SU-DHL-6 (cell line): ENCODE measurements at regions not wholly inside any gene's neighbourhood (a gene's known extent, or its start where the extent isn't known, plus 50 kb on each side); places are given as distances from the start of the nearest gene placed in this dataset.

Experiments used
- H2AFZ ChIP-seq: fragments of 200-600 bp; sonication (generic); 2 replicates; pipeline ENCODE4 v1.6.1; 2014; ENCODE audit warnings: low read depth, mild to moderate bottlenecking, moderate library complexity, mixed read lengths, antibody characterized with exemption, low read length; ENCODE audit not compliant: severe bottlenecking
- H3F3A ChIP-seq: fragments of 200-600 bp; shearing (Covaris generic); 2 replicates; pipeline ENCODE4 v1.6.0; 2016; ENCODE audit warnings: antibody characterized with exemption, mild to moderate bottlenecking; ENCODE audit not compliant: insufficient read depth
- H3K27ac ChIP-seq: fragments of 200-600 bp; sonication (generic); 2 replicates; pipeline ENCODE4 v1.5.1; 2016; ENCODE audit warnings: low read depth, mild to moderate bottlenecking, low read length, moderate library complexity, mixed read lengths
- H3K27me3 ChIP-seq: fragments of 200-600 bp; sonication (generic), shearing (Covaris generic); 2 replicates; pipeline ENCODE4 v1.6.0; 2014; ENCODE audit warnings: mild to moderate bottlenecking, low read length
- H3K36me3 ChIP-seq: fragments of 200-600 bp; sonication (generic); 2 replicates; pipeline ENCODE4 v1.6.1; 2014; ENCODE audit warnings: mild to moderate bottlenecking, low read length, mixed read lengths
- H3K4me2 ChIP-seq: fragments of 300-600, 200-600 bp; shearing (Covaris generic), sonication (generic); 2 replicates; pipeline ENCODE4 v1.6.0; 2014; ENCODE audit warnings: low read length, low read depth, mild to moderate bottlenecking; ENCODE audit not compliant: poor library complexity, severe bottlenecking
- H3K4me3 ChIP-seq: fragments of 200-600 bp; sonication (generic); 2 replicates; pipeline ENCODE4 v1.5.1; 2014; ENCODE audit warnings: antibody characterized with exemption, low read length, mild to moderate bottlenecking, mixed read lengths; ENCODE audit not compliant: insufficient read depth, poor library complexity, severe bottlenecking
- H3K79me2 ChIP-seq: fragments of 200-600 bp; sonication (generic); 2 replicates; pipeline ENCODE4 v1.6.1; 2014; ENCODE audit warnings: mild to moderate bottlenecking, low read length, moderate library complexity; ENCODE audit not compliant: insufficient read depth
- H3K9ac ChIP-seq: fragments of 200-600 bp; sonication (generic); 2 replicates; pipeline ENCODE4 v1.7.0; 2014; ENCODE audit warnings: mild to moderate bottlenecking, low read length
- H3K9me2 ChIP-seq: fragments of 200-600 bp; sonication (generic); replicated peaks from 2 replicates; pipeline ENCODE4 v1.6.1; 2014; ENCODE audit warnings: low read length; ENCODE audit not compliant: insufficient read depth
- H3K9me3 ChIP-seq: fragments of 200-600 bp; sonication (generic); 2 replicates; pipeline ENCODE4 v1.6.1; 2014; ENCODE audit warnings: low read length, mixed read lengths; ENCODE audit not compliant: insufficient read depth
- H4K20me1 ChIP-seq: fragments of 200-600 bp; sonication (generic); 2 replicates; pipeline ENCODE4 v1.6.1; 2014; ENCODE audit warnings: low read depth, mild to moderate bottlenecking, antibody characterized with exemption, low read length, moderate library complexity, mixed read lengths
- CTCF ChIP-seq: fragments of 200-600 bp; sonication (generic); IDR thresholded peaks from one replicate; pipeline ENCODE4 v1.5.1; 2017; ENCODE audit warnings: antibody characterized with exemption, mild to moderate bottlenecking, low read length, moderate library complexity; ENCODE audit not compliant: insufficient read depth, poor library complexity, severe bottlenecking
- EZH2phosphoT487 ChIP-seq: fragments of 200-600 bp; sonication (generic), shearing (Covaris generic); conservative IDR thresholded peaks from 2 replicates; pipeline ENCODE4 v1.6.1; 2018; ENCODE audit warnings: mild to moderate bottlenecking, antibody characterized with exemption, low read length, moderate library complexity, mixed read lengths

- TF ChIP-seq EZH2phosphoT487 = no peak
- Histone ChIP-seq H3K9me2 (no peaks in the 10 kb centered on the region), H3K27ac (no peak overlapping the region), H3K79me2 (no peaks in the 10 kb centered on the region), H3K9me3 (no peaks in the 10 kb centered on the region), H3K36me3 (no peaks in the 10 kb centered on the region), H3K4me3 (no peak overlapping the region), H3K9ac (no peak overlapping the region), H3K27me3 (no peaks in the 10 kb centered on the region), H3F3A (no peaks in the 10 kb centered on the region), H4K20me1 (no peaks in the 10 kb centered on the region), H3K4me2 (no peak overlapping the region), H2AFZ (no peak overlapping the region)
Observed at GRCh38 chr6:160891690-160892089, 99.9 kb upstream of the MAP3K4 start.

- H3K9me2 ChIP-seq = no peaks in the 10 kb centered on the region
- no peaks in the 10 kb centered on the region for H3F3A ChIP-seq
- TF ChIP-seq CTCF (no peak), EZH2phosphoT487 (no peak)
- no peaks in the 10 kb centered on the region for H3K36me3 ChIP-seq
- no peaks in the 10 kb centered on the region for H3K27me3 ChIP-seq
- no peak overlapping the region for H3K4me2 ChIP-seq
- H2AFZ ChIP-seq = no peak overlapping the region
- no peaks in the 10 kb centered on the region for H4K20me1 ChIP-seq
- H3K27ac ChIP-seq = no peak overlapping the region
- no peak overlapping the region for H3K9ac ChIP-seq
- no peak overlapping the region for H3K4me3 ChIP-seq
- H3K9me3 ChIP-seq = no peaks in the 10 kb centered on the region
- H3K79me2 ChIP-seq = no peaks in the 10 kb centered on the region
Observed at GRCh38 chr6:160895562-160895961, 96.0 kb upstream of the MAP3K4 start.

GRCh38 chr6:160899671-160900430 lies 91.7 kb upstream of the MAP3K4 start:
- Histone ChIP-seq H2AFZ (no peak overlapping the region), H3K27ac (no peak overlapping the region), H3K4me2 (no peak overlapping the region), H4K20me1 (no peaks in the 10 kb centered on the region), H3K79me2 (no peaks in the 10 kb centered on the region), H3K9ac (no peak overlapping the region), H3K4me3 (no peak overlapping the region), H3F3A (no peaks in the 10 kb centered on the region), H3K36me3 (no peaks in the 10 kb centered on the region), H3K9me3 (no peaks in the 10 kb centered on the region), H3K9me2 (no peaks in the 10 kb centered on the region), H3K27me3 (no peaks in the 10 kb centered on the region)
- no peak for TF ChIP-seq EZH2phosphoT487
- TF ChIP-seq CTCF = no peak

GRCh38 chr6:160911949-160912348 lies 79.6 kb upstream of the MAP3K4 start:
- H3K27me3 ChIP-seq = no peaks in the 10 kb centered on the region
- no peak overlapping the region for H3K9ac ChIP-seq
- TF ChIP-seq CTCF (no peak), EZH2phosphoT487 (no peak)

More at GRCh38 chr6:160911949-160912348, 79.6 kb upstream of the MAP3K4 start:
- Histone ChIP-seq H2AFZ (no peak overlapping the region), H3K27ac (no peak overlapping the region), H3K9me2 (no peaks in the 10 kb centered on the region), H3K9me3 (no peaks in the 10 kb centered on the region), H3F3A (no peaks in the 10 kb centered on the region), H3K4me3 (no peak overlapping the region), H3K79me2 (no peaks in the 10 kb centered on the region), H3K36me3 (no peaks in the 10 kb centered on the region), H4K20me1 (no peaks in the 10 kb centered on the region), H3K4me2 (no peak overlapping the region)
